Stomach (tissue), 4 donors: ENCODE measurements at regions not wholly inside any gene's neighbourhood (a gene's known extent, or its start where the extent isn't known, plus 50 kb on each side); places are given as distances from the start of the nearest gene placed in this dataset.

Experiments
- CTCF ChIP-seq, 7 experiments: fragments of 450-650 bp in 4 of 7; fragments of 200-600 bp in 3 of 7; sonication (generic) in 3 of 7; IDR thresholded peaks; one replicate each; pipeline ENCODE4 v1.5.1; 2016 to 2019; ENCODE audit warnings: antibody characterized with exemption in 7 of 7, control low read depth in 2 of 7, mild to moderate bottlenecking in 1 of 7
- EP300 ChIP-seq: sonication (generic); formaldehyde crosslinking; IDR thresholded peaks from one replicate; pipeline ENCODE4 v1.6.1; 2017; ENCODE audit warnings: antibody characterized with exemption

GRCh38 chr1:192003295-192004077 lies 154.8 kb upstream of the RGS18 start:
- TF ChIP-seq CTCF (IDR thresholded peaks at IDR 0.05) (no peak), EP300 (no peak)
